GM12874 (cell line): ENCODE measurements at regions not wholly inside any gene's neighbourhood (a gene's known extent, or its start where the extent isn't known, plus 50 kb on each side); places are given as distances from the start of the nearest gene placed in this dataset.

Source experiments
- TF ChIP-seq, protein P1 (sequence below): IDR thresholded peaks from 2 replicates; pipeline ENCODE4 v1.5.1; 2011; ENCODE audit warnings: low read depth, mild to moderate bottlenecking, control low read depth, low read length, moderate library complexity; ENCODE audit not compliant: insufficient read depth

DNA sequence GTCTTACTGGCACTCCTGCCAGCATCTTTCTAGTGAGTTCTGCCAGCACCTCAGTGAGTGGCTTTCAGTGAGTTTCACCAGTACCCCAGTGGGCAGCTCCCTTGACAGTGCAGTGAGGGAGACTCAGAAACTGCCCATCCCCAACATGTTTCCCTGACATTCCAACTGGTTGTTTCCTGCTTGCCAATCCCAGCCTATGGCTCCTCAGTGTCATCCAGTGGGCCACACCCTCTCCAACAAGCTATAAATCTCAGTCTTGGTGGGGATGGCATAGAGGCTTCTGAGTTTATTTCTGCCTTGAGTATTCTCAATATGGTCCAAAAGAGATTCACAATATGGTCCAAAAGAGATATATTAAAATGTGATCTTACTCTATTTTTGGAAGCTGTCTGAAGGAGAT is 461.2 kb upstream of the NR3C2 start:
- TF ChIP-seq, protein P1, sequence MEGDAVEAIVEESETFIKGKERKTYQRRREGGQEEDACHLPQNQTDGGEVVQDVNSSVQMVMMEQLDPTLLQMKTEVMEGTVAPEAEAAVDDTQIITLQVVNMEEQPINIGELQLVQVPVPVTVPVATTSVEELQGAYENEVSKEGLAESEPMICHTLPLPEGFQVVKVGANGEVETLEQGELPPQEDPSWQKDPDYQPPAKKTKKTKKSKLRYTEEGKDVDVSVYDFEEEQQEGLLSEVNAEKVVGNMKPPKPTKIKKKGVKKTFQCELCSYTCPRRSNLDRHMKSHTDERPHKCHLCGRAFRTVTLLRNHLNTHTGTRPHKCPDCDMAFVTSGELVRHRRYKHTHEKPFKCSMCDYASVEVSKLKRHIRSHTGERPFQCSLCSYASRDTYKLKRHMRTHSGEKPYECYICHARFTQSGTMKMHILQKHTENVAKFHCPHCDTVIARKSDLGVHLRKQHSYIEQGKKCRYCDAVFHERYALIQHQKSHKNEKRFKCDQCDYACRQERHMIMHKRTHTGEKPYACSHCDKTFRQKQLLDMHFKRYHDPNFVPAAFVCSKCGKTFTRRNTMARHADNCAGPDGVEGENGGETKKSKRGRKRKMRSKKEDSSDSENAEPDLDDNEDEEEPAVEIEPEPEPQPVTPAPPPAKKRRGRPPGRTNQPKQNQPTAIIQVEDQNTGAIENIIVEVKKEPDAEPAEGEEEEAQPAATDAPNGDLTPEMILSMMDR, result no peak

DNA sequence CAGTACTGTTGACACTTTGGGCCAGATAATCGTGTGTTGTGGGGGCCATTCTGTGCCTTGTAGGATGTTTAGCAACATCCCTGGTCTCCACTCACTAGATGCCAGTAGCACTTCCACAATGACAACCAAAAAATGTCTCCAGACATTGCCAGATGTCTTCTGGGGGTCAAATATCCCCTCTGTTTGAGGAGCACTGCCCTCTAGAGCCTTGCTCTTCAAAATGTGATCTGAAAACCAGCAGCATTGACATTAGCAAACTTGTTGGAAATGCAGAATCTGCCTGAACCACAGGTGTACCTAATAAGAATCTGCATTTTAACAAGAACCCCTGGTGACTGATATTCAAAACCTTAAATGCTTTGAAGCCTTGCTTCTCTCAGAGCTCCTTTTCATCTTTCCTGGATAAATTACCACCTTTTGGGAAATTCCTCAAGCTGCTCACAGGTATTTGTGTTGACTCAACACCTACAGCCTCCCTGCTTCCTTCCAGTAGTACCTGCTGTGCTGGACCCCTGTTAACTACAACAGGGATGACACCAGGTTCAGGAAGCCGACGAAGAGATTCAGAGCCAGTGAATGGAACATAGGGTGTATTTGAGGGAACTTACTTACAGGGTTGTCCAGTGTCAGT is 459.0 kb upstream of the NR3C2 start:
- TF ChIP-seq, protein P1, result no peak

DNA sequence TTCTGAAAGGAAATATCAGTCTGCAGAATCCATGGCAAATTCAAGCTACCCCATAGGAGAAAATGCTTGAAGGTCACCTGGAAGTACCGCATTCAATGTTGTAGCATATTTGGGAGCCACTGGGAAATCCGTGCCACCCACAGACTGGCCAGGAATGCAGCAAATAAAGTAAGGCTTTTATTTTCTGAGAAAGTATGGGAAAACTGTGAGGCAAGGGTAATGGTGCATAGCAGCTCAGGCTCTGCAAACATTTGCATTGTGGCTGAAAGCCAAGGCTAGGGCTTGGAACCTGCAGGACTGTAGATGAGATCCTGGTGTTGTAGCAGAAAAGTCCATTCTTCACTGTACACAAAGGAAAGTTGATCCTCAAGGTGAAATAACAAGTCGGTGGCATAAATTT is 450.9 kb upstream of the NR3C2 start:
- TF ChIP-seq, protein P1, result no peak

DNA sequence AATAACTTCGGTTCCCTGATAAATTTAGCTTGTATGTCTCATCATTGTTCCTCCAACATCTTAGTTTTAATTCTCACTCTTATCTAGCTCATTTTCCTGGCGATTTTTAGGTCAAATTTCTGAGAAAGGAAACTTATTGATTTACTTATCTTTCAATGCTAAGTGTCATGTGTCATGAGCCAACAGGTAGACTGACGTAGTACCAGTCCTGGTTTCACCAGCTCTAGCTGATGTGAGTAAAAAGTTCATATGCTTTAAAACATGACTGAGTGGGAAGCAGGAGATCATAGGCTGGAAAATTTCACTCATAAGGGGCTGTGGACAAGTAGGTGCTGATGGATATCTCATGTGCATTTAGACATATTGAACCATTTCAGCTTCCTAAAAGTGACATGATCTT is 441.7 kb upstream of the NR3C2 start:
- TF ChIP-seq, protein P1, result no peak

DNA sequence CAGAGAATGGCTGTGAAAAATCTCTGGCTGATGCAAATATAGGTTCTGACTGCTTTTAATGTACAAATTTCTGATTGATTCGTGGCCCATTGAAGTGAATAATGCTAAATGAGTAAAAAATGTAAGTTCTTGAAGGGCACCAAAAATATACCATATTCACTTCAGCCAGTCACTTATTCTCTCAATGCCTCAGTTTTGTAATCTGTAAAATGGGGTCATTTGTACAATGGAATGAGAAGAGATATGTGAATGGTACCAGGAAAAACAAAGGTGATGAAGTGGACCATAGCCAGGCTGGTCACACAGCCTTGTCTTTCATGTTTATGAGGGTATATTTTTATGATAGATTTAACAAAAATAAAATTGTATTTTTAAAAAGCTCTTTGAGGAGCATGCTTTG is 441.2 kb upstream of the NR3C2 start:
- TF ChIP-seq, protein P1, result no peak

DNA sequence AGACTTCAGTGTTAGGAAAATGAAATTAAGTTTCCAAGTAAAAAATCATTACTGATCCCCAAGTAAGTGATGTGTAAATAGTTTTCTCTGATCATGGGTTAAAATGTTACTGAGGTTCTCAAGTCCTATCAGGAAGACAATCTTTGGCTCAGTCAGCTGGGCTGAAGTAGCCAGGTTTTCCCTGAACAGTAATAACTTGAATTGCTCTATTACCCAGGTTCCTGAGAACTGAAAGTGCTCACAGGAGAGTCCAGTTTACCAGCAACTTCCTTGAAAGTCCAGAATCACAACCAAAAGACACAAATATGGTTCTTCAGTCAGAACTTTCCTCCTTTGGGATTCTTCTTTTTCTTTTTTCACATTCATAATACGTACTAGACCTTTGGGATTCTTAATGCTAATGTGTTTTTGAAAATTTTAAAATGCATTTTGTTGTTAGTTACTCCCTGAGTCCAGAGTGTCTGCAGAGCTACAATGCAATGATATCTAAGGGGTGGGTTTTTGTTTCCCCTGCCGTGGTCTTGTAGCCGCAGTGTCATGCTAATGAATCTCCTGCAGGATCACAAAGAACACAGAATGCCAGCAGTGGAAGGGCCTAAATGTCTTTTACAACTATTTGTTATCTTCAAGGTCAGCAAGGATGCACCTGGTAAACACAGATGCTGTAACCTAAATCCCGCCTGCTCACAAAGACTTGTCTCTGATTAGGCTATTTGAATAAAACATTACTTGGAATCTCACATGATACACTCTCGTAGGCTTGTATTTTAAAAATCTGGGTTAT is 439.8 kb upstream of the NR3C2 start:
- TF ChIP-seq, protein P1, result no peak

DNA sequence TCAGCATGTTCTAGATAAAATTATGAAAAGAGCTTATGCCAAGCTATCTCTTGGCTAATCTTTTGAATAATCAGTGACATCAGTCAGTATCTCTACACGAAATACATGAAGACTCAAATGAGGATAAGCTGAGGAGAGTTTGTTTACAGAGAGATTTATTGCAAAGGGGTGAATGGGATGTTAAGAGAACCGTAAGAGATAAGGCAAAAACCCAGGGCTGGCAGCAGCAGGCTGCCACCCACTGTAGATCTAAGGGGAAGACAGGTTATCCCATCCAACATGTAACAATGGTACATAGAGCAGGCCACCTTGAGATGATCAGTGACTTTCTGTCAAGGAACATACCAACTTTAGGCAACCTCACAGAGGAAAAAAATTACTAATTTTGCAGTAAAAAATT is 432.1 kb upstream of the NR3C2 start:
- TF ChIP-seq, protein P1, result no peak
